ENCODE measurements at regions not wholly inside any gene's neighbourhood (a gene's known extent, or its start where the extent isn't known, plus 50 kb on each side); places are given as distances from the start of the nearest gene placed in this dataset.

GRCh38 chr6:91681296-91681695 is 1094.4 kb upstream of the MAP3K7 start:
- H3K36me3 ChIP-seq, result no peaks in the 10 kb centered on the region
- TF ChIP-seq, protein P1, sequence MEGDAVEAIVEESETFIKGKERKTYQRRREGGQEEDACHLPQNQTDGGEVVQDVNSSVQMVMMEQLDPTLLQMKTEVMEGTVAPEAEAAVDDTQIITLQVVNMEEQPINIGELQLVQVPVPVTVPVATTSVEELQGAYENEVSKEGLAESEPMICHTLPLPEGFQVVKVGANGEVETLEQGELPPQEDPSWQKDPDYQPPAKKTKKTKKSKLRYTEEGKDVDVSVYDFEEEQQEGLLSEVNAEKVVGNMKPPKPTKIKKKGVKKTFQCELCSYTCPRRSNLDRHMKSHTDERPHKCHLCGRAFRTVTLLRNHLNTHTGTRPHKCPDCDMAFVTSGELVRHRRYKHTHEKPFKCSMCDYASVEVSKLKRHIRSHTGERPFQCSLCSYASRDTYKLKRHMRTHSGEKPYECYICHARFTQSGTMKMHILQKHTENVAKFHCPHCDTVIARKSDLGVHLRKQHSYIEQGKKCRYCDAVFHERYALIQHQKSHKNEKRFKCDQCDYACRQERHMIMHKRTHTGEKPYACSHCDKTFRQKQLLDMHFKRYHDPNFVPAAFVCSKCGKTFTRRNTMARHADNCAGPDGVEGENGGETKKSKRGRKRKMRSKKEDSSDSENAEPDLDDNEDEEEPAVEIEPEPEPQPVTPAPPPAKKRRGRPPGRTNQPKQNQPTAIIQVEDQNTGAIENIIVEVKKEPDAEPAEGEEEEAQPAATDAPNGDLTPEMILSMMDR (IDR thresholded peaks at IDR 0.05), result no peak
- H3K4me3 ChIP-seq, result no peak overlapping the region
- no peak overlapping the region for H3K27ac ChIP-seq
- no peaks in the 10 kb centered on the region for H3K9me3 ChIP-seq
- intact Hi-C loops (cut with DNase I), result no loop called here
- H3K27me3 ChIP-seq, result no peaks in the 10 kb centered on the region
- H3K4me1 ChIP-seq, result no peaks in the 10 kb centered on the region
- no peak for DNase-seq (ENCODE audit: low spot score in 2 of 2)

GRCh38 chr6:91678679-91679446 is 1092.0 kb upstream of the MAP3K7 start:
- TF ChIP-seq, protein P1 (IDR thresholded peaks at IDR 0.05), result no peak

GRCh38 chr6:91672201-91672600 is 1085.3 kb upstream of the MAP3K7 start:
- no peak for DNase-seq (ENCODE audit: low spot score in 2 of 2)
- Histone ChIP-seq H3K4me1 (no peaks in the 10 kb centered on the region), H3K4me3 (no peak overlapping the region), H3K9me3 (no peaks in the 10 kb centered on the region), H3K36me3 (no peaks in the 10 kb centered on the region), H3K27me3 (no peaks in the 10 kb centered on the region), H3K27ac (no peak overlapping the region)
- intact Hi-C loops (cut with DNase I), result no loop called here
- TF ChIP-seq, protein P1 (IDR thresholded peaks at IDR 0.05), result no peak

More at GRCh38 chr6:91678679-91679446, 1092.0 kb upstream of the MAP3K7 start:
- intact Hi-C loops (cut with DNase I), result no loop called here
- Histone ChIP-seq H3K9me3 (no peaks in the 10 kb centered on the region), H3K27ac (no peak overlapping the region), H3K4me1 (no peaks in the 10 kb centered on the region), H3K27me3 (no peaks in the 10 kb centered on the region), H3K36me3 (no peaks in the 10 kb centered on the region), H3K4me3 (no peak overlapping the region)
- DNase-seq (ENCODE audit: low spot score in 2 of 2), result no peak

- Histone ChIP-seq H3K4me3 (no peak overlapping the region), H3K9me3 (no peaks in the 10 kb centered on the region), H3K27me3 (no peaks in the 10 kb centered on the region), H3K27ac (no peak overlapping the region), H3K4me1 (no peaks in the 10 kb centered on the region), H3K36me3 (no peaks in the 10 kb centered on the region)
- no peak for DNase-seq (ENCODE audit: low spot score in 2 of 2)
- intact Hi-C loops (cut with DNase I), result no loop called here
- TF ChIP-seq, protein P1 (IDR thresholded peaks at IDR 0.05), result no peak
Measured at GRCh38 chr6:91669871-91670268, 1083.0 kb upstream of the MAP3K7 start.

DNA sequence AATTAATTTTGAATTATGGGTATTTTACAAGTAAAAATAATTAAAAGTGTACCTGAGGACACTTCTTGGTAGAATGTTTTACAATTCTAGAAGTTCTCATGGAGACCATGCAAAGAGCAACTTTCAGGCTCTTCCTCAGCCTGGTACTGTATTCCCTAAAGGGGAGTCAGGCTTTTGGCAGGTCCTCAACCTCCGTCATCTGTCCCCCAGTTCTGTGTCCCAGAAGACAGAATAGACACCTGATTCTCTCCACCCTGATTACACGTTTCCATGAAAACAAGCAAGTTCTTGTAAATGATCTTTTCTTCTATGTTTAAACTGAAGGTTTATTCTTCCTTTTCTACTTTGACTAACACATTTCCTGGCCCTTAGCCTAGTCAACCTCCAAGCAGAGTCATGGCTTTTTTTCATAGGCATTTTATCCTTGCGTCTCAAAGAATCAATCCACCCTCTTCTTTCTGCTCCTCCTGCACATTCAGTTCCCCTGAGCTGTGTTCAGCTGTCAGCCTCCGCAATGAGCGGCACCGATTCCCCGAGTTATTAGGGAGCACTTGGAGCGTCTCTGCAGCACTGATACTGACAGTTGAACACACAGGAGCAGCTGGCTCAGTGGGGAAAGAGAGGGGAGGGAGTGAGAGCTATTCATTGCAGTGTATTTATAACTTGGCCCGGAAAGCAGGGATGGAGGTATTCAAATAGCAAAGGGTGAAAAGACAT is 1082.4 kb upstream of the MAP3K7 start:
- Histone ChIP-seq H3K27me3 (no peaks in the 10 kb centered on the region), H3K4me3 (no peak overlapping the region), H3K9me3 (no peaks in the 10 kb centered on the region), H3K4me1 (no peaks in the 10 kb centered on the region), H3K27ac (no peak overlapping the region), H3K36me3 (no peaks in the 10 kb centered on the region)
- no peak for DNase-seq (ENCODE audit: low spot score in 2 of 2)
- TF ChIP-seq, protein P1 (IDR thresholded peaks at IDR 0.05), result no peak
- intact Hi-C loops (cut with DNase I), result no loop called here
